Fibroblast of peridontal ligament (primary cell): ENCODE measurements at regions not wholly inside any gene's neighbourhood (a gene's known extent, or its start where the extent isn't known, plus 50 kb on each side); places are given as distances from the start of the nearest gene placed in this dataset.
"Not testable (repeated sequence)": the region's sequence is repeated elsewhere in the genome, so short reads cannot be mapped to it uniquely, and the experiment has no call there.

ENCODE experiments used
- DNase-seq: peaks from one replicate; pipeline ENCODE4 v3.0.0-alpha.2; 2010; ENCODE audit errors: extremely low read depth

GRCh38 chr10:59037506-59037905 lies 138.9 kb upstream of the PHYHIPL start:
- DNase-seq, result no peak

- not testable (repeated sequence) for DNase-seq
These were observed 133.1 kb upstream of the PHYHIPL start for GRCh38 chr10:59043358-59043757.

GRCh38 chr10:59047180-59047579 lies 129.3 kb upstream of the PHYHIPL start:
- DNase-seq, result no peak

- DNase-seq, result no peak
These were observed 128.4 kb upstream of the PHYHIPL start for GRCh38 chr10:59047957-59048618.

- DNase-seq, result not testable (repeated sequence)
These were observed 122.9 kb upstream of the PHYHIPL start for GRCh38 chr10:59053502-59053901.

GRCh38 chr10:59055045-59055444 lies 121.4 kb upstream of the PHYHIPL start:
- peak; percentile 46 for DNase-seq

GRCh38 chr10:59057345-59057744 lies 119.1 kb upstream of the PHYHIPL start:
- peak; percentile 6 for DNase-seq

GRCh38 chr10:59060852-59061251 lies 115.6 kb upstream of the PHYHIPL start:
- DNase-seq, result no peak

- no peak for DNase-seq
These were observed 113.0 kb upstream of the PHYHIPL start for GRCh38 chr10:59063491-59063890.

GRCh38 chr10:59064080-59064692 lies 112.3 kb upstream of the PHYHIPL start:
- DNase-seq, result no peak

GRCh38 chr10:59064759-59065539 lies 111.5 kb upstream of the PHYHIPL start:
- no peak for DNase-seq

- DNase-seq, result no peak
These were observed 107.8 kb upstream of the PHYHIPL start for GRCh38 chr10:59068581-59069191.

GRCh38 chr10:59072038-59072437 lies 104.4 kb upstream of the PHYHIPL start:
- DNase-seq, result no peak

- no peak for DNase-seq
These were observed 102.9 kb upstream of the PHYHIPL start for GRCh38 chr10:59073456-59074053.

GRCh38 chr10:59075576-59075975 lies 100.9 kb upstream of the PHYHIPL start:
- DNase-seq, result no peak

- DNase-seq, result no peak
These were observed 98.6 kb upstream of the PHYHIPL start for GRCh38 chr10:59077855-59078254.

- no peak for DNase-seq
These were observed 97.5 kb upstream of the PHYHIPL start for GRCh38 chr10:59078978-59079377.

GRCh38 chr10:59079386-59080226 lies 96.8 kb upstream of the PHYHIPL start:
- DNase-seq, result peak; percentile 88

GRCh38 chr10:59082249-59082648 lies 94.2 kb upstream of the PHYHIPL start:
- no peak for DNase-seq

- no peak for DNase-seq
These were observed 91.4 kb upstream of the PHYHIPL start for GRCh38 chr10:59085054-59085453.
